ENCODE measurements at regions not wholly inside any gene's neighbourhood (a gene's known extent, or its start where the extent isn't known, plus 50 kb on each side); places are given as distances from the start of the nearest gene placed in this dataset.

DNA sequence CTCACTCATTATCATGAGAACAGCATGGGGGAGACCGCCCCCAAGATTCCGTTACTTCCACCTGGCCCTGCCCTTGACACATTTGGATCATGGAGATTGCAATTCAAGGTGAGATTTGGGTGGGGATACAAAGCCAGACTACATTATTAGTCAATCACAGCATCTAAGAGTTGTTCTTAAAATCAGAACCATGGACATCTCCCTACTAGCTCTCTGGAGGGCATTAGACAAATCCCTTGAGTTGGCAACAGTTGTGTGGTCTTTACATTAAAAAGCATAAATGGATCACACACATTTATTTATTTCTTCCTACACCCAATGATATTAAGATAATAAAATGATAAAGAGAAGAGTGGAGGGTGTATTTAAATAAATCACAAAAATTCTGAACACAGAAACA is 262.8 kb upstream of the VCX start:
- TF ChIP-seq POLR2A (IDR thresholded peaks at IDR 0.05), result no peak
- TF ChIP-seq, protein P1, sequence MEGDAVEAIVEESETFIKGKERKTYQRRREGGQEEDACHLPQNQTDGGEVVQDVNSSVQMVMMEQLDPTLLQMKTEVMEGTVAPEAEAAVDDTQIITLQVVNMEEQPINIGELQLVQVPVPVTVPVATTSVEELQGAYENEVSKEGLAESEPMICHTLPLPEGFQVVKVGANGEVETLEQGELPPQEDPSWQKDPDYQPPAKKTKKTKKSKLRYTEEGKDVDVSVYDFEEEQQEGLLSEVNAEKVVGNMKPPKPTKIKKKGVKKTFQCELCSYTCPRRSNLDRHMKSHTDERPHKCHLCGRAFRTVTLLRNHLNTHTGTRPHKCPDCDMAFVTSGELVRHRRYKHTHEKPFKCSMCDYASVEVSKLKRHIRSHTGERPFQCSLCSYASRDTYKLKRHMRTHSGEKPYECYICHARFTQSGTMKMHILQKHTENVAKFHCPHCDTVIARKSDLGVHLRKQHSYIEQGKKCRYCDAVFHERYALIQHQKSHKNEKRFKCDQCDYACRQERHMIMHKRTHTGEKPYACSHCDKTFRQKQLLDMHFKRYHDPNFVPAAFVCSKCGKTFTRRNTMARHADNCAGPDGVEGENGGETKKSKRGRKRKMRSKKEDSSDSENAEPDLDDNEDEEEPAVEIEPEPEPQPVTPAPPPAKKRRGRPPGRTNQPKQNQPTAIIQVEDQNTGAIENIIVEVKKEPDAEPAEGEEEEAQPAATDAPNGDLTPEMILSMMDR (IDR thresholded peaks at IDR 0.05), result no peak
- H3K36me3 ChIP-seq, result no peaks in the 10 kb centered on the region
- H3K27ac ChIP-seq, result no peak overlapping the region
- intact Hi-C loops (cut with DNase I), result no loop called here
- no peaks in the 10 kb centered on the region for H3K4me1 ChIP-seq
- 83% methylated on average over 2 of the region's 2 CpGs; no CpG with 5 or more reads in 1 of the 2 donors for WGBS, 2 donors
- no peak overlapping the region for H3K4me3 ChIP-seq
- H3K27me3 ChIP-seq, result no peaks in the 10 kb centered on the region
- no peaks in the 10 kb centered on the region for H3K9me3 ChIP-seq
- no peak for DNase-seq

DNA sequence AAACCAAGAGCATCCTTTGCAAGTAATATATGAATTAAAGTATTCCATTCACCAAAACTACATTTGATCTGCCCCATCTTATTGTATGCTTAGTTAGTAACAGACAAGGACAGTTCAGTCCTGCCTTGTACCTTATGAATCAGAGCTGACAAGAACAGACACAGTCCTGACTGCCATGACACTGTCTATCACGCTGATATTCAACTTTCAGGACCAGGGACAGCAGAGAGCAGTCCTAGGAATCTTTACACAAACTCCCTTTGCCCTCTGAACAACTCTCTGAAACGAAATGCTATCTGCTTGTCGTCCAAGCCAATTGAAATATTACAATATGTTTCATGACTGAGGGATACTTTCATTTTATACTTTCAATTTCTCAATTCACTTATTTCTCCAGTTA is 268.6 kb upstream of the VCX start:
- no peak for TF ChIP-seq POLR2A (IDR thresholded peaks at IDR 0.05)
- TF ChIP-seq, protein P1 (IDR thresholded peaks at IDR 0.05), result no peak
- no peak for DNase-seq
- WGBS, 2 donors, result 0 to 5% methylated on average over 3 of the region's 3 CpGs
- Histone ChIP-seq H3K27me3 (no peaks in the 10 kb centered on the region), H3K36me3 (no peaks in the 10 kb centered on the region), H3K27ac (no peak overlapping the region), H3K4me1 (no peaks in the 10 kb centered on the region), H3K9me3 (no peaks in the 10 kb centered on the region), H3K4me3 (no peak overlapping the region)
- intact Hi-C loops (cut with DNase I), result no loop called here

DNA sequence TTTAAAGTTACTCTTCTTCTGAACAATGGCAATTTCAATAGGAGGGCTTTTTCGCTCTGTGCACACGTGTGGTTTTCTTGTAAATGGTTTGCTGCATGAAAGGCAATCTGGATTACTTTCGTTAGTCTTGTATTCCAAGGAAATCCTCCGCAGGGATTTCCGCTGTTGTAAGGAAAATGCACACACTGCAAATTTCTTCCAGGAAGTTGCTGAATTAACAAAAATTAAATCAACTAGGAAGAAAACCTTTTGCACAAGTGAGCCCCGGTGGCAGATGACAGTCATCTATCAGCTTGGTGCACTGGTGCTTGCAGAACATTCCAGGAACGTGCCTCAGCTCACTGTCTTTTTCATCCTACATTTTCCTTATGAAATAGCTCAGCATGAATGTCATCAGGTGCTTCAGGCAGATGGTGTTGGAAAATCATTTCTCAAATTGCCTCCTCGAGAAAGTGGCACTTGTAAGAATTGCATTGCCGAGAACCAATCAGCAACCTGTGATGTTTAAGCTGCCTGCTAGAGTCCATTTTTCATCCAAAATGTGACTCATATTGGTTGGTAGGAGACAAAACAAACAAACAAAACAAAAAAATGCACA is 272.4 kb upstream of the VCX start:
- 72% methylated on average over 9 of the region's 9 CpGs; no CpG with 5 or more reads in 1 of the 2 donors for WGBS, 2 donors
- DNase-seq, result no peak

DNA sequence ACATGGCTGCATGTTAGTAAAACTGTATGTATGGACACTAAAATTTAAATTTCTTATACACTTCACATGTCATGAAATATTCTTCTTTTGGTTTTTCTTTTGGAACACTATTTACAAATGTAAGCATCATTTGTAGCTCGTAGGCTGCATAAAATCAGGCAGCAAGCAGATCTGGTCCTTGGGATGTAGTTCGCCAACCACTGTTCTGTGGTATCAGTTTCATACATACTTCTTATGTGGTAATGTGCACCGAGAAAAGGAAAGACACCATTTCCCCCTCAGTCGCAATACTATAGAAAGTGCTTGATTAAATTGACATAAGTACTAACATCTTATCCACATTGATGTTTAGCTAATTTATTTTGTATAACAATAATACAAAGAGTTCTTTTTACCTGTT is 274.4 kb upstream of the VCX start:
- Histone ChIP-seq H3K4me1 (no peaks in the 10 kb centered on the region), H3K36me3 (no peaks in the 10 kb centered on the region), H3K4me3 (no peak overlapping the region), H3K27ac (no peak overlapping the region), H3K27me3 (no peaks in the 10 kb centered on the region), H3K9me3 (no peaks in the 10 kb centered on the region)
- intact Hi-C loops (cut with DNase I), result no loop called here
- DNase-seq, result no peak
- TF ChIP-seq, protein P1 (IDR thresholded peaks at IDR 0.05), result no peak
- TF ChIP-seq POLR2A (IDR thresholded peaks at IDR 0.05), result no peak
- WGBS, 2 donors, result 76 to 82% methylated on average over 4 of the region's 4 CpGs

More for the DNA sequence above, 272.4 kb upstream of the VCX start:
- H3K4me3 ChIP-seq, result no peak overlapping the region
- TF ChIP-seq, protein P1 (IDR thresholded peaks at IDR 0.05), result no peak
- TF ChIP-seq POLR2A (IDR thresholded peaks at IDR 0.05), result no peak
- H3K36me3 ChIP-seq, result no peaks in the 10 kb centered on the region
- intact Hi-C loops (cut with DNase I), result no loop called here
- H3K27me3 ChIP-seq, result no peaks in the 10 kb centered on the region
- no peaks in the 10 kb centered on the region for H3K4me1 ChIP-seq
- H3K27ac ChIP-seq, result no peak overlapping the region
- H3K9me3 ChIP-seq, result no peaks in the 10 kb centered on the region

DNA sequence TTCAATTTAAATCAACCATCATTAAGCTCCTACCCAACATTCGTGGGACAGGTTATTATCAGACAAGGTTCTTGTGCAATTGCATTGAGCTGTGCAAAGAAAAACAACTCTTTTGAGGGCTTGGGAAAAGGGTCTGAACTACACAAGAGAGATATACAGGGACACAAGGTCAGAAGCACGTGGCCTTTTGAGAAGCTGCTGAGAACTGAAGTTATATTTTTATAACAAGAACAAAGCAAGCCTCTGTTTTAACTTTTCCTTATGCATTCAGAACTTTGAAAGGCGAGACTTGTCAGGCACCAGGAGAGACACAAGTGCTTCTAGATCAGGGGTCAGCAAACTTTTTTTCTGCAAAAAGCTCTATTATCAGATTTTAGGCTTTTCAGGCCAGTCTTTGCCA is 274.8 kb upstream of the VCX start:
- DNase-seq, result no peak
- 34 to 37% methylated on average over 2 to 3 of the region's 3 CpGs for WGBS, 2 donors
- Histone ChIP-seq H3K9me3 (no peaks in the 10 kb centered on the region), H3K27ac (no peak overlapping the region), H3K4me3 (no peak overlapping the region), H3K27me3 (no peaks in the 10 kb centered on the region), H3K4me1 (no peaks in the 10 kb centered on the region), H3K36me3 (no peaks in the 10 kb centered on the region)
- intact Hi-C loops (cut with DNase I), result no loop called here
- TF ChIP-seq, protein P1 (IDR thresholded peaks at IDR 0.05), result no peak
- no peak for TF ChIP-seq POLR2A (IDR thresholded peaks at IDR 0.05)

All from esophagus squamous epithelium (tissue), 5 donors.